Hepatocyte (in vitro differentiated cells): ENCODE measurements at regions not wholly inside any gene's neighbourhood (a gene's known extent, or its start where the extent isn't known, plus 50 kb on each side); places are given as distances from the start of the nearest gene placed in this dataset.

Experiments
- CTCF ChIP-seq: fragments of 200-600 bp; sonication (generic); IDR thresholded peaks from 2 replicates; pipeline ENCODE4 v1.5.1; 2016; ENCODE audit warnings: antibody characterized with exemption, mild to moderate bottlenecking; ENCODE audit not compliant: poor library complexity
- EZH2 ChIP-seq: fragments of 200-600 bp; sonication (generic); IDR thresholded peaks from 2 replicates; pipeline ENCODE4 v1.6.1; 2016; ENCODE audit warnings: antibody characterized with exemption, mild to moderate bottlenecking, borderline replicate concordance
- EZH2phosphoT487 ChIP-seq: fragments of 200-600 bp; sonication (generic); IDR thresholded peaks from one replicate; pipeline ENCODE4 v1.6.1; 2018; ENCODE audit warnings: antibody characterized with exemption, mild to moderate bottlenecking, low read depth, moderate library complexity; ENCODE audit not compliant: unreplicated experiment, severe bottlenecking

GRCh38 chr5:54881286-54882005 lies 103.9 kb downstream of the ESM1 start:
- TF ChIP-seq CTCF, result no peak
- no peak for TF ChIP-seq EZH2phosphoT487
- no peak for TF ChIP-seq EZH2
